SK-N-MC (cell line): ENCODE measurements at regions not wholly inside any gene's neighbourhood (a gene's known extent, or its start where the extent isn't known, plus 50 kb on each side); places are given as distances from the start of the nearest gene placed in this dataset.

Experiments used
- EZH2 ChIP-seq: fragments of 200-600 bp; sonication (generic); IDR thresholded peaks from one replicate; pipeline ENCODE4 v1.6.1; 2017; ENCODE audit warnings: antibody characterized with exemption
- FOXP2 ChIP-seq: optimal IDR thresholded peaks from 2 replicates; pipeline ENCODE3; 2011; ENCODE audit warnings: mild to moderate bottlenecking, moderate library complexity; ENCODE audit not compliant: insufficient read depth; ENCODE audit errors: extremely low read length, control extremely low read depth
- POLR2AphosphoS5 ChIP-seq: IDR thresholded peaks from 2 replicates; pipeline ENCODE4 v1.6.1; 2012; ENCODE audit warnings: mild to moderate bottlenecking, low read depth, low read length, borderline replicate concordance

GRCh38 chr14:104423701-104424405 lies 155.7 kb upstream of the C14orf180 start:
- no peak for TF ChIP-seq POLR2AphosphoS5
- no peak for TF ChIP-seq EZH2
- no peak for TF ChIP-seq FOXP2
